IMR-90 (cell line): ENCODE measurements at regions not wholly inside any gene's neighbourhood (a gene's known extent, or its start where the extent isn't known, plus 50 kb on each side); places are given as distances from the start of the nearest gene placed in this dataset.

Experiments
- BHLHE40 ChIP-seq: fragments of 150-350 bp; IDR thresholded peaks from 2 replicates; pipeline ENCODE4 v1.6.1; 2016; ENCODE audit warnings: mild to moderate bottlenecking, low read depth, low read length
- CEBPB ChIP-seq: IDR thresholded peaks from 2 replicates; pipeline ENCODE4 v1.6.1; 2012; ENCODE audit warnings: low read depth, low read length, improper control_type of control experiment
- CHD1 ChIP-seq: IDR thresholded peaks from 2 replicates; pipeline ENCODE4 v1.6.1; 2012; ENCODE audit warnings: low read depth, low read length, improper control_type of control experiment
- CTCF ChIP-seq: conservative IDR thresholded peaks from 2 replicates; pipeline ENCODE4 v1.5.1; 2012; ENCODE audit warnings: mild to moderate bottlenecking, low read depth, low read length, improper control_type of control experiment
- FOS ChIP-seq: fragments of 150-350 bp; IDR thresholded peaks from 2 replicates; pipeline ENCODE4 v1.6.1; 2016; ENCODE audit warnings: low read depth, low read length
- MXI1 ChIP-seq: IDR thresholded peaks from 2 replicates; pipeline ENCODE4 v1.6.1; 2012; ENCODE audit warnings: low read depth, mild to moderate bottlenecking, low read length, moderate library complexity, borderline replicate concordance
- NFE2L2 ChIP-seq: fragments of 150-350 bp; IDR thresholded peaks from 2 replicates; pipeline ENCODE4 v1.6.1; 2016; ENCODE audit warnings: low read depth, mild to moderate bottlenecking, low read length
- POLR2A ChIP-seq: IDR thresholded peaks from 2 replicates; pipeline ENCODE4 v1.6.1; 2012; ENCODE audit warnings: mild to moderate bottlenecking, low read depth, low read length
- RAD21 ChIP-seq: IDR thresholded peaks from 2 replicates; pipeline ENCODE4 v1.6.1; 2012; ENCODE audit warnings: low read length, improper control_type of control experiment
- RFX5 ChIP-seq: IDR thresholded peaks from 2 replicates; pipeline ENCODE4 v1.8.0; 2012; ENCODE audit warnings: low read depth, mild to moderate bottlenecking, low read length, moderate library complexity
- SMC3 ChIP-seq: fragments of 150-350 bp; IDR thresholded peaks from 2 replicates; pipeline ENCODE4 v1.6.1; 2016; ENCODE audit warnings: low read depth, mild to moderate bottlenecking, antibody characterized with exemption, low read length, moderate library complexity
- USF2 ChIP-seq: fragments of 150-350 bp; IDR thresholded peaks from 2 replicates; pipeline ENCODE4 v1.6.1; 2017; ENCODE audit warnings: mild to moderate bottlenecking, antibody characterized with exemption, low read length, low read depth
- TF ChIP-seq, protein P1 (sequence below): fragments of 150-350 bp; IDR thresholded peaks from 2 replicates; pipeline ENCODE4 v1.6.1; 2016; ENCODE audit warnings: low read depth, mild to moderate bottlenecking, low read length, moderate library complexity, borderline replicate concordance

- no peak for TF ChIP-seq CHD1
- TF ChIP-seq CTCF = no peak
- TF ChIP-seq RAD21 = no peak
- no peak for TF ChIP-seq NFE2L2
- no peak for TF ChIP-seq SMC3
- no peak for TF ChIP-seq POLR2A
- no peak for TF ChIP-seq MXI1
- TF ChIP-seq CEBPB = no peak
- TF ChIP-seq, protein P1, sequence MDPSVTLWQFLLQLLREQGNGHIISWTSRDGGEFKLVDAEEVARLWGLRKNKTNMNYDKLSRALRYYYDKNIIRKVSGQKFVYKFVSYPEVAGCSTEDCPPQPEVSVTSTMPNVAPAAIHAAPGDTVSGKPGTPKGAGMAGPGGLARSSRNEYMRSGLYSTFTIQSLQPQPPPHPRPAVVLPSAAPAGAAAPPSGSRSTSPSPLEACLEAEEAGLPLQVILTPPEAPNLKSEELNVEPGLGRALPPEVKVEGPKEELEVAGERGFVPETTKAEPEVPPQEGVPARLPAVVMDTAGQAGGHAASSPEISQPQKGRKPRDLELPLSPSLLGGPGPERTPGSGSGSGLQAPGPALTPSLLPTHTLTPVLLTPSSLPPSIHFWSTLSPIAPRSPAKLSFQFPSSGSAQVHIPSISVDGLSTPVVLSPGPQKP = no peak
- TF ChIP-seq USF2 = no peak
- TF ChIP-seq FOS = no peak
- no peak for TF ChIP-seq BHLHE40
- no peak for TF ChIP-seq RFX5
These were observed 189.4 kb downstream of the MFSD1 start for GRCh38 chr3:158991146-158991705.
